GM12872 (cell line): ENCODE measurements at regions not wholly inside any gene's neighbourhood (a gene's known extent, or its start where the extent isn't known, plus 50 kb on each side); places are given as distances from the start of the nearest gene placed in this dataset.

ENCODE experiments used
- TF ChIP-seq, protein P1 (sequence below): IDR thresholded peaks from 3 replicates; pipeline ENCODE4 v1.5.1; 2011; ENCODE audit warnings: low read depth, mild to moderate bottlenecking, low read length, moderate library complexity; ENCODE audit not compliant: insufficient read depth

DNA sequence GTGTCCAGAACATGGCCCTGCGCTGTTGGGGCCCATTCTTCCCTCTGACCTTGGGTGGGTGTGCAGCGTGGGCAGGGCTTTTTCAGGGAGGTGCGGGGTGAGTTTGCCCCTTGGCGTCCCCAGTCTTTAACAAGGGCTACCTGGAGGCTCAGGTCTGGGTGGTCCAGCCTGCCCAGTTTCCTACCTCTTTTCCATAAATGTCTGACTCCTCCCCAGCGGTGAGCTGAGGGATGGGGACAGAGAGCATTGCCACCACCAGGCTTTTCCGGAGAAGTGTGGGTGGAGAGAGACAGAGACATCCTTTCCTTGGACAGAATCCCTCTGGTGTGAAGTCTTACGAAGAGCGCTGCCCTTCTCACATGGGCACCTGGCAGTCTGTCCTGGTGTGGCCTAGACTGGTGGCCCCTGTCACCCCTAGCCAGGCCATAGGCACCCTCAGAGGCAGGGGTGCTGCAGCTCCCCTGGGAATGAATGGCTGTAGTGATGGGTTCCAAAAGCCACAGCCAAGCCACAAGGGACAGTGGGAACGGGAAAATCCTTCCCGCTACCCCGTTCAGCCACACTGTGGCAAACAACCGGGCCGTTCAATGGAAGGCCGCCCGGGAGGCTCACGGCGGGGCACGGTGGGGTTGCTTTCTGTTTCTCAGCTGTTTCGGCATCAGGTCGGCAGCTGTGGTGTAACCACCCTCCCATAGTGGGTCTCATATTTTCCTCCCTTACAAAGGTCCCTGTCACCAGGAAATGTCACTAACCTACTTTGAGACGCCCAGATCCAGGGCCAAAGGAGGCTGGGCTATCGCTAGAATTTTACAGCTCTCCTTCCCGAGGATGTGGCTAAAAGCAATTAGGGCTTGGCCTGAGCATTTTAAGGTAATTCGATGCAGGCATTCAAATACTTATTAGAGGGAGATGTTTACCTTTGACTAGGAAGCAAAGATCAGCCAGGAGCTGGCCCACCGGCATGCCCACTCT is 61.9 kb upstream of the GSE1 start:
- TF ChIP-seq, protein P1, sequence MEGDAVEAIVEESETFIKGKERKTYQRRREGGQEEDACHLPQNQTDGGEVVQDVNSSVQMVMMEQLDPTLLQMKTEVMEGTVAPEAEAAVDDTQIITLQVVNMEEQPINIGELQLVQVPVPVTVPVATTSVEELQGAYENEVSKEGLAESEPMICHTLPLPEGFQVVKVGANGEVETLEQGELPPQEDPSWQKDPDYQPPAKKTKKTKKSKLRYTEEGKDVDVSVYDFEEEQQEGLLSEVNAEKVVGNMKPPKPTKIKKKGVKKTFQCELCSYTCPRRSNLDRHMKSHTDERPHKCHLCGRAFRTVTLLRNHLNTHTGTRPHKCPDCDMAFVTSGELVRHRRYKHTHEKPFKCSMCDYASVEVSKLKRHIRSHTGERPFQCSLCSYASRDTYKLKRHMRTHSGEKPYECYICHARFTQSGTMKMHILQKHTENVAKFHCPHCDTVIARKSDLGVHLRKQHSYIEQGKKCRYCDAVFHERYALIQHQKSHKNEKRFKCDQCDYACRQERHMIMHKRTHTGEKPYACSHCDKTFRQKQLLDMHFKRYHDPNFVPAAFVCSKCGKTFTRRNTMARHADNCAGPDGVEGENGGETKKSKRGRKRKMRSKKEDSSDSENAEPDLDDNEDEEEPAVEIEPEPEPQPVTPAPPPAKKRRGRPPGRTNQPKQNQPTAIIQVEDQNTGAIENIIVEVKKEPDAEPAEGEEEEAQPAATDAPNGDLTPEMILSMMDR: no peak

DNA sequence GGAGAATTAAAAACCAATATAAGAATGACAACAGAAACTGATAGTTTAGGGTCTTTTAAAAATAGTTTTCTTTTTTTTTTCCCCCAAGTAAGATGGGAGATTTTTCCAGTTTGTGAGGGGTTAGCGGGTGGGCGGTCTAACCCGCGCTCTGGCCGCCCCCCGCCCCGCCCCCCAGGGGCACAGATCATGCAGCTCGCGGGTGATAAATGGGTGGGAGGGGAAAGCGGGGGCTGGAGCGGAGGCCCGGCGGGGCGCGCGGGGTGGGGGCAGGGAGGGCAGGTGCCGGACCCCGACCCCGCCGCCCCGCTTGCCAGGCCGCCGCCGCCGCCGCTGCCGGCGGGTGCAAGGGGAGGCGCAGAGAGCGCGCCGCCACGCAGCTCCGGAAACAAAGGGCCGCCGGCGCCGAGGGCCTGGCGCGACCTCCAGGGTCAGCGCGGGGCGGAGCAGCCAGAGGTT is 60.1 kb upstream of the GSE1 start:
- TF ChIP-seq, protein P1: no peak

DNA sequence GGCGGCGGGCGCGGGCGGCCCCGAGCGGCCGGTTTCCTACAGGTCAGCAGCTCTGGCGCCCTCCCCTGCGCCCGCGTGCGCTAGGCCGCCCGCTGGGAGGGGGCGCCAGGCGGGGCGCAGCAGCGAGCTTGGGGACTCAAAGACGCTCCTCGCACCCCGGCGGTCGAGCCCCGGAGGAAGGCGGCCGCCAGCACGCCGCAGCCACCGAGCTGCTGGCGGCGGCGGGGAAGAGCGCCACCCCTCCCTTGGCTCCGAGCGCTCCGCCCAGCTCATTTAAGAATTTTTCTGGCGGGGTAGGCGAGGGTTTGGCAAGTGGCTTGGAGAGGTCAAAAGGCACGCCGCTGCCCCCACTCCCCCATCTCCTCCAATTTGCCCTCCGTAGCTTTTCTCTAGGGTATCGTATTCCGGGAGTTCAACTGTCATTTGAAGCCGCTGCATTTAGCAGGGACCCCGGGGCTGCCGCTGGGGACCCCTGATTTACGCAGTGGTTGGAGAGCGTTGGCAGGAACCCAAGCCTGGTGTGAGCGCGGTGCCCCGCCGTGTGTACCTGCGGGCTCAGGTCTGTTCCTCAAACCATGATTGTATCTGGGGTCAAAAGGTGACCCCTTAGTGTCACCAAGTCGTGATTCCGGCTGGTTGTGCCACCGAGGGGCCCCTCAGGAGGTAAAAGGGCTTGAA is 59.5 kb upstream of the GSE1 start:
- TF ChIP-seq, protein P1: peak; percentile 26; the same call in 1 of the 3 replicates

DNA sequence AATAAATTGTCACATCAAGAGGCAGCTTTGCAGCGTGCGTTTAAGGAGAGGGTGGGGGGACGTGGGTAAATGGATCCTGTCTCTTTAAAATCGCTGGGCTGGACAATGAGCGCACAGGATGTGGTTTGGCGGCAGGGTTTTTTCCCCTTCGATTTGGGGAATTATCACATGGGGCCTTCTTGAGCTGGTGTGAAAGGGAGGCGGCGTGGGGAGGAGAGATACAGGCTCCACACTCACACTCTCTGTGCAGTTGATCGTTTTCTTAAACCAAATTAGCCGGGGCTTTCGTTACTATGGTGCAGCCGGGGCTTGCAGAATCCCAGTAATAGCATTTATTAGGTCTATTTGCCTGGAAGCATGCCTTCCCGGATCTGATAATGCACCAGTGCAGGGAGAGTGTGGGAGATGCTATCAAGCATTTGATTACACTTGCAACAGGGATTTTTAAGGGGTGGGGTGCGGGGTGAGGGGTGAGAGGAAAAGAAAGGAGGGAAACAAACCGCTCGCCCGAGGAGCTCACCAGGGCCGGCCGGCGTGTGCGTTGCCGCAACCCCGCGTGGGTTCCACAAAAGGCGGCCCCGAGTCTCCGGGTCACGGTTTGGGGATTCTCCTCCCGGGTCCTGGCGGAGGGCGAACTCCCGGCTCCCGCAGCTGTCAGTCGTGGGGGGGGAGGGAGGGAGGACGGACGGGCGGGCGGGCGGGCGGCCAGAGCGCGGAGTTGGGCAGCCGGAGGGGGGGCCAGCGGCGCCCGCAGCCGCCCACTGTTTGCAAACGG is 58.8 kb upstream of the GSE1 start:
- TF ChIP-seq, protein P1: no peak

DNA sequence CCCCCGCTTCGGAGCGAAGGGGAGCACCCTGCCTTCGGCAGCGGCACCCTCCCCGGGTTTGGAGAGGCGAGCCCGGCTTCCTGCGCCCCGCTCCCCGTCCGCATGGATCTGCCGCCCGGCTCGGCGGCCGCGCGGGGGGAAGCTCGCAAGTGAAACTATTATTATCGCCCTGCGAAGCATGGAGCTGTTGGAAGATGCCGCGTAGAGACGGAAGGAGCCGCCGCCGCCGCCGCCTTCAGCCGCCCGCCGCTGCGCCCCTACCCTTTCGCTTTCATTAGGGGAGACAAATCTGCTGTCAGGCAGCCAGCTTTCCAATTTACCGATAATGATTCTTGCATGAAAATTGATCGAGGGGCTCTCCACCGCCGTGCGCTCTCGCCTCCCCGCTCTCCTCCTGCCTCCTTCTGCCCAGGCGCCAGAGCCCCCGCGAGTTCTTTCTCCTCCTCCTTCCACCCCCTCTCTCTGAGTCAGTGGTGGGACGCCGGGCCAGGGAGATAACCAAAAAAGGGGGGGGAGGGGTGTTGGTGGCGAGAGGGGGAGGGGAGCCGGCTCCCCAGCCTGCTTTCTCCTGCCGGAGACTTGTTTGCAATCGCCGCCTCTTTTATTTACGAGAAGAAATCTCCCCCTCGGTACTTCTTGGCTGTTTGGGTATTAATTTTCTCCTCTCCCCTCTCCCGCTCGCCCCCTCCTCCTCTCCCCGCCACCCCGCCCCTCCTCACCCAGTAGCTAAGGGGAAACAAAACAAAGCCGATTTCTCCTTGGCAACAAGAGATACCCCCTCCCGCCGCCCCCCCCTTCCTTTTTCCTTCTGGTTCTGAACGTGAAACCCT is 58.0 kb upstream of the GSE1 start:
- TF ChIP-seq, protein P1: no peak

DNA sequence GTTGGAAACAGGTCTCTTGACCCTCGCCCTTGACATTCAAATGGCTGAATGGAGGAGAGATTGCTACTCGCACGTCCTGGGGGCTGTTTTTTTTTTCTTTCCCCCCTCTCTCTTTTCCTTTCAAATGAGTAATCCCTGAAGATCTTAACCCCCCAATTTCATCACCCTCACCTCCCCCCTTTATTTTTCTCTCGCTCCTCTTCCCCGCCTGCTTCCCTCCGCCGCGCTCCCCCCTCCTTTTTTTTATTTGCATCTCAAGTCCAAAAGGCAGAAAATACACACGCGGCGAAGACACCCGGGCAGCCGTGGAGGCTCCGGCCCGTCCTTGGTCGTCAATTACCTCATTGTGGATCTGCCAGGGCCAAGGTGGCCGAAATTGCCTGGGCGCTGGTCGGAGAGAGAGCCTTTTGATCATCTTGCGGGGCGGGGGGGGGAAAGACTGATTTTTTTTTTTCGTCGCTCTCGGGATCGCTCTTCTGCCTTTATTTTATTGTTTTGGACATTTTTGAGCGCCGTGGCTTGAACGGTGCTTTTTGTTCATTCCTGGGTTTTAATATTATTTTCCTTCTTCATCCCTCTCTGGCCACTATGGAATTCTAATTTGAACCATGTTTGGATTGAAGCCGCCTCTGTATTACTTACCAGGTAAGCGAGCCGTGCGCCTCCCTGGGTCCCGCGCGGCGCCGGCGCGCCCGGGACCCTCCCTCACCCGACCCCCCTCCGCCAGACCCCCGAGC is 57.2 kb upstream of the GSE1 start:
- TF ChIP-seq, protein P1: no peak
